Right atrium auricular region (tissue), 2 donors: ENCODE measurements at regions not wholly inside any gene's neighbourhood (a gene's known extent, or its start where the extent isn't known, plus 50 kb on each side); places are given as distances from the start of the nearest gene placed in this dataset.
"Not testable (repeated sequence)": the region's sequence is repeated elsewhere in the genome, so short reads cannot be mapped to it uniquely, and the experiment has no call there.

Experiments used
- DNase-seq: peaks from one replicate; pipeline ENCODE4 v3.0.0-alpha.2; 2019; ENCODE audit warnings: low spot score
- H3K27ac ChIP-seq, 2 donors: fragments of 200-600 bp; sonication (generic); 1 replicate in 1 of 2; 2 replicates in 1 of 2; pipeline ENCODE4 v1.5.1; 2016 to 2019
- H3K27me3 ChIP-seq, 2 donors: fragments of 200-600 bp; sonication (generic); one replicate each; pipeline versions ENCODE4 v1.5.1 to v1.6.0; 2017 to 2019
- H3K36me3 ChIP-seq: fragments of 200-600 bp; sonication (generic); one replicate; pipeline ENCODE4 v1.5.1; 2016
- H3K4me1 ChIP-seq, 2 donors: fragments of 200-600 bp; sonication (generic); one replicate each; pipeline versions ENCODE4 v1.5.1 to v1.6.0; 2017 to 2019
- H3K4me3 ChIP-seq, 2 donors: fragments of 200-600 bp; sonication (generic); 1 replicate in 1 of 2; 2 replicates in 1 of 2; pipeline ENCODE4 v1.5.1; 2017 to 2019; ENCODE audit warnings: mild to moderate bottlenecking in 1 of 2, moderate library complexity in 1 of 2
- H3K9me3 ChIP-seq, 2 donors: fragments of 200-600 bp; sonication (generic); one replicate each; pipeline ENCODE4 v1.5.1; 2019
- CTCF ChIP-seq, 2 donors: fragments of 200-600 bp; sonication (generic); IDR thresholded peaks; one replicate each; pipeline ENCODE4 v1.5.1; 2019; ENCODE audit warnings: antibody characterized with exemption in 2 of 2

- H3K4me3 ChIP-seq: no peak overlapping the region
- no peaks in the 10 kb centered on the region for H3K4me1 ChIP-seq
- DNase-seq: no peak
- H3K27me3 ChIP-seq: no peaks in the 10 kb centered on the region
- no peak overlapping the region for H3K27ac ChIP-seq
- no peaks in the 10 kb centered on the region for H3K36me3 ChIP-seq
- no peak for TF ChIP-seq CTCF (IDR thresholded peaks at IDR 0.05)
- no peaks in the 10 kb centered on the region for H3K9me3 ChIP-seq
Measured at GRCh38 chr1:245074898-245075297, 79.9 kb upstream of the KIF26B start.

- Histone ChIP-seq H3K9me3 (no peaks in the 10 kb centered on the region), H3K27me3 (no peaks in the 10 kb centered on the region), H3K4me1 (no peaks in the 10 kb centered on the region), H3K4me3 (no peak overlapping the region), H3K27ac (no peak overlapping the region), H3K36me3 (no peaks in the 10 kb centered on the region)
- DNase-seq: no peak
- no peak for TF ChIP-seq CTCF (IDR thresholded peaks at IDR 0.05)
Measured at GRCh38 chr1:245074232-245074747, 80.5 kb upstream of the KIF26B start.

GRCh38 chr1:245070836-245071615, 83.8 kb upstream of the KIF26B start:
- H3K9me3 ChIP-seq: no peaks in the 10 kb centered on the region

GRCh38 chr1:245067257-245067656, 87.5 kb upstream of the KIF26B start:
- Histone ChIP-seq H3K27ac (no peak overlapping the region), H3K36me3 (no peaks in the 10 kb centered on the region), H3K9me3 (no peaks in the 10 kb centered on the region), H3K27me3 (no peaks in the 10 kb centered on the region), H3K4me3 (no peak overlapping the region), H3K4me1 (no peaks in the 10 kb centered on the region)
- TF ChIP-seq CTCF (IDR thresholded peaks at IDR 0.05): no peak
- DNase-seq: no peak

More at GRCh38 chr1:245070836-245071615, 83.8 kb upstream of the KIF26B start:
- Histone ChIP-seq H3K27me3 (no peaks in the 10 kb centered on the region), H3K4me3 (no peak overlapping the region), H3K27ac (no peak overlapping the region), H3K36me3 (no peaks in the 10 kb centered on the region), H3K4me1 (no peaks in the 10 kb centered on the region)
- no peak for TF ChIP-seq CTCF (IDR thresholded peaks at IDR 0.05)
- DNase-seq: no peak

GRCh38 chr1:245062741-245063305, 92.0 kb upstream of the KIF26B start:
- Histone ChIP-seq H3K27ac (no peak overlapping the region), H3K4me1 (no peaks in the 10 kb centered on the region), H3K27me3 (no peaks in the 10 kb centered on the region), H3K4me3 (no peak overlapping the region), H3K9me3 (no peaks in the 10 kb centered on the region), H3K36me3 (no peaks in the 10 kb centered on the region)
- no peak for DNase-seq
- no peak for TF ChIP-seq CTCF (IDR thresholded peaks at IDR 0.05)

- H3K36me3 ChIP-seq, H3K4me3 ChIP-seq, H3K27me3 ChIP-seq, H3K9me3 ChIP-seq, H3K27ac ChIP-seq, H3K4me1 ChIP-seq, DNase-seq: not testable (repeated sequence)
Measured at GRCh38 chr1:245061808-245062207, 93.0 kb upstream of the KIF26B start.
